HCT116 (cell line): ENCODE measurements at regions not wholly inside any gene's neighbourhood (a gene's known extent, or its start where the extent isn't known, plus 50 kb on each side); places are given as distances from the start of the nearest gene placed in this dataset.

Experiments used
- ATAC-seq: fragments of 200-7000 bp; cut with Tn5 transposase; 2 replicates; pipeline ENCODE4 v1.9.1; 2020; ENCODE audit warnings: mild to moderate bottlenecking, moderate library complexity
- BruUV-seq: library from RNA; stranded (reverse); fragments of 400-500 nt; replicated peaks from 2 replicates; lab custom pipeline; 2021; lab: Mats Ljungman, UMichigan
- CTCF ChIA-PET: fragments of 300-600 bp; sonication (Branson Sonifier 250); formaldehyde crosslinking; loops from one replicate; lab custom pipeline; 2021; ENCODE audit warnings: antibody characterized with exemption; lab: Charles Lee
- POLR2A ChIA-PET: fragments of 300-600, 350-600 bp; sonication (Branson Sonifier 250); formaldehyde crosslinking; loops from one replicate; lab custom pipeline; 2021; ENCODE audit warnings: antibody characterized with exemption; lab: Charles Lee
- RAD21 ChIA-PET, 2 experiments: fragments of 300-600 bp; sonication (Branson Sonifier 250); formaldehyde crosslinking; loops; one replicate each; lab custom pipeline; 2023; ENCODE audit warnings: low total read pairs in 2 of 2; ENCODE audit not compliant: uncharacterized antibody in 2 of 2, unreplicated experiment in 2 of 2, low non-redundant PET in 1 of 2; lab: Charles Lee
- DNase-seq: peaks from one replicate; pipeline ENCODE4 v3.0.0-alpha.2; 2010; ENCODE audit warnings: low read depth, low spot score
- H2AFZ ChIP-seq: fragments of 200-600 bp; shearing (Covaris generic), sonication (generic); 2 replicates; pipeline ENCODE4 v1.6.1; 2017; ENCODE audit warnings: low read depth, mixed run types, mixed read lengths, antibody characterized with exemption, low read length; ENCODE audit not compliant: poor library complexity, severe bottlenecking
- H3K27ac ChIP-seq: 2 replicates; pipeline ENCODE4 v1.5.1; 2012; ENCODE audit warnings: low read depth, low read length
- H3K27me3 ChIP-seq: fragments of 200-600 bp; sonication (generic); 2 replicates; pipeline ENCODE4 v1.6.1; 2016; ENCODE audit warnings: mixed run types, low read length, mixed read lengths; ENCODE audit not compliant: insufficient read depth
- H3K36me3 ChIP-seq, 2 experiments: fragments of 200-500 bp in 1 of 2; fragments of 200-600 bp in 1 of 2; sonication (Bioruptor generic) in 1 of 2; sonication (generic) in 1 of 2; 2 replicates each; pipeline versions ENCODE4 v1.5.1 to v1.6.1; 2014 to 2016; ENCODE audit warnings: low read length in 2 of 2, inconsistent platforms in 1 of 2, mixed read lengths in 1 of 2, mixed run types in 1 of 2; ENCODE audit not compliant: insufficient read depth in 2 of 2, control insufficient read depth in 1 of 2
- H3K4me1 ChIP-seq, 2 experiments: fragments of 200-600 bp in 1 of 2; sonication (generic) in 1 of 2; 2 replicates each; pipeline versions ENCODE4 v1.5.1 to v1.6.1; 2012 to 2017; ENCODE audit warnings: low read length in 2 of 2, inconsistent platforms in 1 of 2, mild to moderate bottlenecking in 1 of 2, mixed read lengths in 1 of 2, mixed run types in 1 of 2, moderate library complexity in 1 of 2; ENCODE audit not compliant: insufficient read depth in 2 of 2, control insufficient read depth in 1 of 2
- H3K4me2 ChIP-seq: fragments of 200-600 bp; sonication (generic); 2 replicates; pipeline ENCODE4 v1.6.1; 2017; ENCODE audit warnings: mixed run types, low read length, mixed read lengths
- H3K4me3 ChIP-seq, 2 experiments: fragments of 200-600 bp in 1 of 2; sonication (generic) in 1 of 2; replicated peaks in 1 of 2; 2 replicates each; pipeline ENCODE4 v1.5.1; 2011 to 2016; ENCODE audit warnings: low read length in 2 of 2, control low read depth in 1 of 2, low read depth in 1 of 2, mild to moderate bottlenecking in 1 of 2, mixed read lengths in 1 of 2, mixed run types in 1 of 2
- H3K79me2 ChIP-seq: fragments of 200-600 bp; sonication (generic); 2 replicates; pipeline ENCODE4 v1.6.1; 2017; ENCODE audit warnings: mild to moderate bottlenecking, mixed run types, low read length, moderate library complexity, mixed read lengths; ENCODE audit not compliant: insufficient read depth
- H3K9ac ChIP-seq: fragments of 200-600 bp; sonication (generic); 2 replicates; pipeline ENCODE4 v1.6.1; 2016; ENCODE audit warnings: low read length, mixed read lengths
- H3K9me2 ChIP-seq: fragments of 200-600 bp; sonication (generic), shearing (Covaris generic); 2 replicates; pipeline ENCODE4 v1.6.1; 2017; ENCODE audit warnings: mixed run types, mild to moderate bottlenecking, moderate library complexity; ENCODE audit not compliant: insufficient read depth
- H3K9me3 ChIP-seq, 2 experiments: fragments of 200-500 bp in 1 of 2; fragments of 200-600 bp in 1 of 2; sonication (Bioruptor generic) in 1 of 2; sonication (generic) in 1 of 2; 2 replicates each; pipeline ENCODE4 v1.6.1; 2014 to 2017; ENCODE audit warnings: low read length in 2 of 2, mixed read lengths in 2 of 2, inconsistent platforms in 1 of 2, low read depth in 1 of 2, mild to moderate bottlenecking in 1 of 2, mixed run types in 1 of 2, moderate library complexity in 1 of 2; ENCODE audit not compliant: control insufficient read depth in 1 of 2, insufficient read depth in 1 of 2
- H4K20me1 ChIP-seq: fragments of 200-600 bp; sonication (generic), shearing (Covaris generic); 2 replicates; pipeline ENCODE4 v1.6.1; 2017; ENCODE audit warnings: mixed run types, mild to moderate bottlenecking, moderate library complexity; ENCODE audit not compliant: insufficient read depth
- EGR1 ChIP-seq: IDR thresholded peaks from 2 replicates; pipeline ENCODE4 v1.6.1; 2012; ENCODE audit warnings: low read depth
- ELF1 ChIP-seq: IDR thresholded peaks from 2 replicates; pipeline ENCODE4 v1.6.1; 2012; ENCODE audit warnings: low read depth, borderline replicate concordance
- EZH2 ChIP-seq: fragments of 200-600 bp; sonication (generic); IDR thresholded peaks from 2 replicates; pipeline ENCODE4 v1.6.1; 2017; ENCODE audit warnings: antibody characterized with exemption, mixed run types
- FOSL1 ChIP-seq: IDR thresholded peaks from 2 replicates; pipeline ENCODE4 v1.6.1; 2012; ENCODE audit warnings: low read depth
- JUND ChIP-seq: IDR thresholded peaks from 2 replicates; pipeline ENCODE4 v1.6.1; 2012
- MAX ChIP-seq: IDR thresholded peaks from 2 replicates; pipeline ENCODE4 v1.6.1; 2012
- POLR2A ChIP-seq: IDR thresholded peaks from 2 replicates; pipeline ENCODE4 v1.7.0; 2011; ENCODE audit warnings: borderline replicate concordance; ENCODE audit not compliant: insufficient read depth, insufficient read length; ENCODE audit errors: extremely low read depth
- POLR2AphosphoS5 ChIP-seq: IDR thresholded peaks from 2 replicates; pipeline ENCODE4 v1.6.1; 2011; ENCODE audit warnings: mild to moderate bottlenecking, low read depth, low read length, moderate library complexity
- RAD21 ChIP-seq: IDR thresholded peaks from 2 replicates; pipeline ENCODE4 v1.6.1; 2012; ENCODE audit warnings: low read depth, mild to moderate bottlenecking
- SIN3A ChIP-seq: IDR thresholded peaks from 2 replicates; pipeline ENCODE4 v1.6.1; 2012; ENCODE audit warnings: low read depth
- SP1 ChIP-seq: IDR thresholded peaks from 2 replicates; pipeline ENCODE4 v1.6.1; 2012; ENCODE audit warnings: low read depth
- SRF ChIP-seq: IDR thresholded peaks from 2 replicates; pipeline ENCODE4 v1.6.1; 2012; ENCODE audit warnings: low read depth
- YY1 ChIP-seq: IDR thresholded peaks from 2 replicates; pipeline ENCODE4 v1.6.1; 2011; ENCODE audit warnings: low read length, low read depth, moderate library complexity, mild to moderate bottlenecking; ENCODE audit not compliant: insufficient replicate concordance; ENCODE audit errors: extremely low read depth
- ZBTB33 ChIP-seq: IDR thresholded peaks from 2 replicates; pipeline ENCODE4 v1.6.1; 2011; ENCODE audit warnings: mild to moderate bottlenecking, low read length, moderate library complexity; ENCODE audit not compliant: insufficient replicate concordance; ENCODE audit errors: extremely low read depth
- ZNF274 ChIP-seq: fragments of 200-500 bp; sonication (Bioruptor generic); IDR thresholded peaks from 2 replicates; pipeline ENCODE4 v1.6.1; 2014; ENCODE audit warnings: mild to moderate bottlenecking, low read depth, low read length, inconsistent platforms
- intact Hi-C: fragments of 100-400 bp; cut with micrococcal nuclease; formaldehyde crosslinking; loops from 2 replicates; pipeline ENCODE4 v1.10.0; 2022
- TF ChIP-seq, protein P1 (sequence below): IDR thresholded peaks from 2 replicates; pipeline ENCODE4 v1.6.1; 2012
- TF ChIP-seq, protein P2 (sequence below): IDR thresholded peaks from 2 replicates; pipeline ENCODE4 v1.6.1; 2012; ENCODE audit warnings: low read depth

- RAD21 ChIA-PET, result no interaction called here
- POLR2A ChIA-PET, result no interaction called here
- H3K9me3 ChIP-seq, result no peaks in the 10 kb centered on the region
- CTCF ChIA-PET, result no interaction called here
- no peak overlapping the region for H3K4me2 ChIP-seq
- intact Hi-C loops, result no loop called here
- H3K36me3 ChIP-seq, result no peaks in the 10 kb centered on the region
- H3K79me2 ChIP-seq, result no peaks in the 10 kb centered on the region
- no peak overlapping the region for H2AFZ ChIP-seq
- ATAC-seq, result no peak
- BruUV-seq, result no TSS peak
- no peak overlapping the region for H3K27ac ChIP-seq
- no peaks in the 10 kb centered on the region for H3K4me1 ChIP-seq
- no peaks in the 10 kb centered on the region for H4K20me1 ChIP-seq
- no peak for TF ChIP-seq SRF
- TF ChIP-seq SIN3A, result no peak
- no peak for TF ChIP-seq MAX
- TF ChIP-seq EGR1, result no peak
- no peak for TF ChIP-seq POLR2AphosphoS5
- no peak for TF ChIP-seq ELF1
- TF ChIP-seq, protein P1, sequence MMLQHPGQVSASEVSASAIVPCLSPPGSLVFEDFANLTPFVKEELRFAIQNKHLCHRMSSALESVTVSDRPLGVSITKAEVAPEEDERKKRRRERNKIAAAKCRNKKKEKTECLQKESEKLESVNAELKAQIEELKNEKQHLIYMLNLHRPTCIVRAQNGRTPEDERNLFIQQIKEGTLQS, result no peak
- TF ChIP-seq YY1, result no peak
- TF ChIP-seq POLR2A, result no peak
- no peak for TF ChIP-seq SP1
- no peak for TF ChIP-seq RAD21
- TF ChIP-seq, protein P2, sequence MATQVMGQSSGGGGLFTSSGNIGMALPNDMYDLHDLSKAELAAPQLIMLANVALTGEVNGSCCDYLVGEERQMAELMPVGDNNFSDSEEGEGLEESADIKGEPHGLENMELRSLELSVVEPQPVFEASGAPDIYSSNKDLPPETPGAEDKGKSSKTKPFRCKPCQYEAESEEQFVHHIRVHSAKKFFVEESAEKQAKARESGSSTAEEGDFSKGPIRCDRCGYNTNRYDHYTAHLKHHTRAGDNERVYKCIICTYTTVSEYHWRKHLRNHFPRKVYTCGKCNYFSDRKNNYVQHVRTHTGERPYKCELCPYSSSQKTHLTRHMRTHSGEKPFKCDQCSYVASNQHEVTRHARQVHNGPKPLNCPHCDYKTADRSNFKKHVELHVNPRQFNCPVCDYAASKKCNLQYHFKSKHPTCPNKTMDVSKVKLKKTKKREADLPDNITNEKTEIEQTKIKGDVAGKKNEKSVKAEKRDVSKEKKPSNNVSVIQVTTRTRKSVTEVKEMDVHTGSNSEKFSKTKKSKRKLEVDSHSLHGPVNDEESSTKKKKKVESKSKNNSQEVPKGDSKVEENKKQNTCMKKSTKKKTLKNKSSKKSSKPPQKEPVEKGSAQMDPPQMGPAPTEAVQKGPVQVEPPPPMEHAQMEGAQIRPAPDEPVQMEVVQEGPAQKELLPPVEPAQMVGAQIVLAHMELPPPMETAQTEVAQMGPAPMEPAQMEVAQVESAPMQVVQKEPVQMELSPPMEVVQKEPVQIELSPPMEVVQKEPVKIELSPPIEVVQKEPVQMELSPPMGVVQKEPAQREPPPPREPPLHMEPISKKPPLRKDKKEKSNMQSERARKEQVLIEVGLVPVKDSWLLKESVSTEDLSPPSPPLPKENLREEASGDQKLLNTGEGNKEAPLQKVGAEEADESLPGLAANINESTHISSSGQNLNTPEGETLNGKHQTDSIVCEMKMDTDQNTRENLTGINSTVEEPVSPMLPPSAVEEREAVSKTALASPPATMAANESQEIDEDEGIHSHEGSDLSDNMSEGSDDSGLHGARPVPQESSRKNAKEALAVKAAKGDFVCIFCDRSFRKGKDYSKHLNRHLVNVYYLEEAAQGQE, result no peak
- no peak for TF ChIP-seq ZBTB33
- TF ChIP-seq JUND, result no peak
- no peak for TF ChIP-seq EZH2
- no peak for TF ChIP-seq ZNF274
- no peak for TF ChIP-seq FOSL1
- H3K9me2 ChIP-seq, result no peaks in the 10 kb centered on the region
- no peak for DNase-seq
- H3K4me3 ChIP-seq, result no peak overlapping the region
- no peak overlapping the region for H3K9ac ChIP-seq
- no peaks in the 10 kb centered on the region for H3K27me3 ChIP-seq
Observed at GRCh38 chr2:83160571-83160970, 1298.5 kb downstream of the SUCLG1 start.
